ENCODE measurements at regions not wholly inside any gene's neighbourhood (a gene's known extent, or its start where the extent isn't known, plus 50 kb on each side); places are given as distances from the start of the nearest gene placed in this dataset.

- no peak for TF ChIP-seq CTCF (IDR thresholded peaks at IDR 0.05; ENCODE audit: borderline replicate concordance, insufficient read depth, low read depth, low read length)
- no peak overlapping the region for H3K4me3 ChIP-seq (ENCODE audit: low read depth, low read length)
These were observed 362.8 kb downstream of the NPR3 start for GRCh38 chr5:33073881-33074327.

- H3K4me3 ChIP-seq (ENCODE audit: low read depth, low read length): no peak overlapping the region
- TF ChIP-seq CTCF (IDR thresholded peaks at IDR 0.05; ENCODE audit: borderline replicate concordance, insufficient read depth, low read depth, low read length): no peak
These were observed 363.4 kb downstream of the NPR3 start for GRCh38 chr5:33074548-33074947.

DNA sequence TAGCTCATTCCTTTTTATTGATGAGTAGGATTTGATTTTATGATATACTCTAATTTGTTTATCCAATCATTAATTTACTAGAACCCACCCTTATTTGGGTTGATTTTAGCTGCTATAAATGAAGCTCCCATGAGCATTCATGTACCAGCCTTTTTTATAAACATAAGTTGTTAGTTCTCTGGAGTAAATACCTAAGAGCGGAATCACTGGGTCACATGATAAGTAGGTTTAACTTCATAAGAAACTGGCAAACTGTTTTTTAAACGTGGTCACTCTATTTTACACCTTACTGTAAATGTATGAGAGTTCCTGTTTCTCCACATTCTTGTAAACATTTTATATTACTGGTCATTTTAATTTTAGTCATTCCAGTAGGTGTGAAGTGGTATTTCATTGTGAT, 364.6 kb downstream of the NPR3 start:
- no peak for TF ChIP-seq CTCF (IDR thresholded peaks at IDR 0.05; ENCODE audit: borderline replicate concordance, insufficient read depth, low read depth, low read length)
- no peak overlapping the region for H3K4me3 ChIP-seq (ENCODE audit: low read depth, low read length)

GRCh38 chr5:33079548-33079947, 361.2 kb upstream of the TARS1 start:
- no peak for TF ChIP-seq CTCF (IDR thresholded peaks at IDR 0.05; ENCODE audit: borderline replicate concordance, insufficient read depth, low read depth, low read length)

GRCh38 chr5:33080287-33080686, 360.5 kb upstream of the TARS1 start:
- H3K4me3 ChIP-seq (ENCODE audit: low read depth, low read length): no peak overlapping the region
- TF ChIP-seq CTCF (IDR thresholded peaks at IDR 0.05; ENCODE audit: borderline replicate concordance, insufficient read depth, low read depth, low read length): no peak

More at GRCh38 chr5:33079548-33079947, 361.2 kb upstream of the TARS1 start:
- H3K4me3 ChIP-seq (ENCODE audit: low read depth, low read length): no peak overlapping the region

GRCh38 chr5:33088176-33088575, 352.6 kb upstream of the TARS1 start:
- H3K4me3 ChIP-seq (ENCODE audit: low read depth, low read length): no peak overlapping the region
- no peak for TF ChIP-seq CTCF (IDR thresholded peaks at IDR 0.05; ENCODE audit: borderline replicate concordance, insufficient read depth, low read depth, low read length)

GRCh38 chr5:33091571-33092363, 349.0 kb upstream of the TARS1 start:
- H3K4me3 ChIP-seq (ENCODE audit: low read depth, low read length): no peak overlapping the region
- no peak for TF ChIP-seq CTCF (IDR thresholded peaks at IDR 0.05; ENCODE audit: borderline replicate concordance, insufficient read depth, low read depth, low read length)
